ENCODE measurements at regions not wholly inside any gene's neighbourhood (a gene's known extent, or its start where the extent isn't known, plus 50 kb on each side); places are given as distances from the start of the nearest gene placed in this dataset.

- TF ChIP-seq CTCF (IDR thresholded peaks at IDR 0.05) (no peak), EZH2 (IDR thresholded peaks at IDR 0.05) (no peak), EZH2phosphoT487 (IDR thresholded peaks at IDR 0.05) (no peak)
Observed at GRCh38 chr10:128302808-128303207, 176.6 kb upstream of the MKI67 start.
